Trophoblast cell (in vitro differentiated cells and primary cell): ENCODE measurements at regions not wholly inside any gene's neighbourhood (a gene's known extent, or its start where the extent isn't known, plus 50 kb on each side); places are given as distances from the start of the nearest gene placed in this dataset.

ENCODE experiments used
- DNase-seq, 2 donors: peaks; one replicate each; pipeline ENCODE4 v3.0.0-alpha.2; 2016
- H2AFZ ChIP-seq: 2 replicates; pipeline ENCODE4 v1.6.1; 2013; ENCODE audit warnings: low read length, moderate library complexity, mild to moderate bottlenecking; ENCODE audit not compliant: insufficient read depth, poor library complexity
- H2AK5ac ChIP-seq: 2 replicates; pipeline ENCODE4 v1.6.1; 2013; ENCODE audit warnings: mild to moderate bottlenecking, low read length
- H2BK120ac ChIP-seq: 2 replicates; pipeline ENCODE4 v1.6.1; 2013; ENCODE audit warnings: low read length, mild to moderate bottlenecking, moderate library complexity; ENCODE audit not compliant: insufficient read depth, poor library complexity
- H2BK12ac ChIP-seq: 2 replicates; pipeline ENCODE4 v1.6.1; 2013; ENCODE audit warnings: mild to moderate bottlenecking, low read length, moderate library complexity
- H2BK5ac ChIP-seq: 2 replicates; pipeline ENCODE4 v1.6.1; 2013; ENCODE audit warnings: low read length, low read depth, moderate library complexity, mild to moderate bottlenecking; ENCODE audit not compliant: poor library complexity
- H3K14ac ChIP-seq: 2 replicates; pipeline ENCODE4 v1.6.1; 2013; ENCODE audit warnings: mild to moderate bottlenecking, low read length
- H3K18ac ChIP-seq: 2 replicates; pipeline ENCODE4 v1.6.1; 2013; ENCODE audit warnings: mild to moderate bottlenecking, low read length
- H3K23ac ChIP-seq: 2 replicates; pipeline ENCODE4 v1.6.1; 2013; ENCODE audit warnings: low read length
- H3K27ac ChIP-seq: 2 replicates; pipeline ENCODE4 v1.5.1; 2013; ENCODE audit warnings: low read depth, mild to moderate bottlenecking, inconsistent platforms, low read length, moderate library complexity
- H3K27me3 ChIP-seq: 2 replicates; pipeline ENCODE4 v1.6.1; 2013; ENCODE audit warnings: inconsistent platforms, mild to moderate bottlenecking, low read length, moderate library complexity; ENCODE audit not compliant: insufficient read depth
- H3K36me3 ChIP-seq, 2 experiments: 1 replicate in 1 of 2; 2 replicates in 1 of 2; pipeline ENCODE4 v1.6.1; 2013; ENCODE audit warnings: low read length in 2 of 2, mild to moderate bottlenecking in 2 of 2, moderate library complexity in 1 of 2; ENCODE audit not compliant: insufficient read depth in 2 of 2, control insufficient read depth in 1 of 2
- H3K4ac ChIP-seq: 2 replicates; pipeline ENCODE4 v1.6.1; 2013; ENCODE audit warnings: low read depth, mild to moderate bottlenecking, low read length, moderate library complexity
- H3K4me1 ChIP-seq, 2 experiments: 1 replicate in 1 of 2; 2 replicates in 1 of 2; pipeline ENCODE4 v1.6.1; 2013; ENCODE audit warnings: low read length in 2 of 2, mild to moderate bottlenecking in 2 of 2, moderate library complexity in 1 of 2; ENCODE audit not compliant: insufficient read depth in 2 of 2, control insufficient read depth in 1 of 2
- H3K4me2 ChIP-seq: 2 replicates; pipeline ENCODE4 v1.6.1; 2013; ENCODE audit warnings: inconsistent platforms, mild to moderate bottlenecking, low read length, moderate library complexity
- H3K4me3 ChIP-seq: 2 replicates; pipeline ENCODE4 v1.5.1; 2013; ENCODE audit warnings: mild to moderate bottlenecking, low read depth, low read length, inconsistent platforms
- H3K79me1 ChIP-seq: one replicate; pipeline ENCODE4 v1.6.1; 2013; ENCODE audit warnings: low read length
- H3K79me2 ChIP-seq: 2 replicates; pipeline ENCODE4 v1.6.1; 2013; ENCODE audit warnings: low read length, mild to moderate bottlenecking; ENCODE audit not compliant: control insufficient read depth, insufficient read depth, poor library complexity
- H3K9ac ChIP-seq: 2 replicates; pipeline ENCODE4 v1.6.1; 2013; ENCODE audit warnings: mild to moderate bottlenecking, low read length
- H3K9me3 ChIP-seq: 2 replicates; pipeline ENCODE4 v1.6.1; 2013; ENCODE audit warnings: low read depth, mild to moderate bottlenecking, control low read depth, inconsistent platforms, low read length; ENCODE audit not compliant: insufficient read depth
- H4K12ac ChIP-seq: 2 replicates; pipeline ENCODE4 v1.6.1; 2013; ENCODE audit warnings: low read depth, mild to moderate bottlenecking, low read length, moderate library complexity
- H4K8ac ChIP-seq: 2 replicates; pipeline ENCODE4 v1.6.1; 2013; ENCODE audit warnings: low read depth, mild to moderate bottlenecking, low read length, moderate library complexity
- H4K91ac ChIP-seq: one replicate; pipeline ENCODE4 v1.6.1; 2013; ENCODE audit warnings: low read depth, mild to moderate bottlenecking, low read length, moderate library complexity
- WGBS: extraction: QIAGEN DNeasy Blood & Tissue Kit; methylation state at CpG from one replicate; pipeline ENCODE4 v1.1.7; 2013; ENCODE audit warnings: missing lambda C conversion rate; ENCODE audit not compliant: insufficient read length, insufficient coverage; ENCODE audit errors: extremely low coverage; 5-methylcytosine and 5-hydroxymethylcytosine counted together

DNA sequence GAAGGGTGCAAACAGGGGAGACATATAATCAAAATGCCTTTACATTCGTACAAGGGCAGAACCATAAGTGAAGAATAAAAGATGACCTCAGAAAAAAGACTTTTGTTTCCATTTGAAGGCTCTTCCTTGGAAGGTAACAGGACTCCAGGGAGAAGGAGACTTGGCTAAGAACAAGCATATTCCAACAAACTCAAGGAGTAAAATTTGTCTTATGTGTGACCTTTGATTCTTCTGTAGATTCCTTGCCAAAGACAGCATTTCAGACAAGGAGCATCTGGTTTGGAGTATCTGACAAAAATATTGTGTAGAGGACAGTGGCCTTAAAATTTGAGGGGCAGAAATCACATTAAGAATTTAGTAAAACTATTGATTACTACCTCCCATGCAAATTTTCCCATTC, 991.9 kb downstream of the FLRT2 start:
- H2AFZ ChIP-seq, result no peak overlapping the region
- no peak overlapping the region for H2AK5ac ChIP-seq
- no peak overlapping the region for H2BK12ac ChIP-seq
- DNase-seq, result no peak
- no peak overlapping the region for H3K4ac ChIP-seq
- H2BK5ac ChIP-seq, result no peak overlapping the region
- no peak overlapping the region for H3K27ac ChIP-seq
- H3K14ac ChIP-seq, result no peak overlapping the region
- no CpG with 5 or more reads among the region's 1 CpG for WGBS
- no peak overlapping the region for H4K8ac ChIP-seq
- H4K91ac ChIP-seq, result no peak overlapping the region
- H3K18ac ChIP-seq, result no peak overlapping the region
- H3K36me3 ChIP-seq, result no peaks in the 10 kb centered on the region
- H3K27me3 ChIP-seq, result no peaks in the 10 kb centered on the region
- no peak overlapping the region for H4K12ac ChIP-seq
- no peak overlapping the region for H3K4me3 ChIP-seq
- H3K9ac ChIP-seq, result no peak overlapping the region
- no peak overlapping the region for H3K4me2 ChIP-seq
- H3K4me1 ChIP-seq, result no peaks in the 10 kb centered on the region
- H3K79me1 ChIP-seq, result no peaks in the 10 kb centered on the region
- no peak overlapping the region for H3K23ac ChIP-seq
- no peaks in the 10 kb centered on the region for H3K9me3 ChIP-seq
- H3K79me2 ChIP-seq, result no peaks in the 10 kb centered on the region
- H2BK120ac ChIP-seq, result no peak overlapping the region

DNA sequence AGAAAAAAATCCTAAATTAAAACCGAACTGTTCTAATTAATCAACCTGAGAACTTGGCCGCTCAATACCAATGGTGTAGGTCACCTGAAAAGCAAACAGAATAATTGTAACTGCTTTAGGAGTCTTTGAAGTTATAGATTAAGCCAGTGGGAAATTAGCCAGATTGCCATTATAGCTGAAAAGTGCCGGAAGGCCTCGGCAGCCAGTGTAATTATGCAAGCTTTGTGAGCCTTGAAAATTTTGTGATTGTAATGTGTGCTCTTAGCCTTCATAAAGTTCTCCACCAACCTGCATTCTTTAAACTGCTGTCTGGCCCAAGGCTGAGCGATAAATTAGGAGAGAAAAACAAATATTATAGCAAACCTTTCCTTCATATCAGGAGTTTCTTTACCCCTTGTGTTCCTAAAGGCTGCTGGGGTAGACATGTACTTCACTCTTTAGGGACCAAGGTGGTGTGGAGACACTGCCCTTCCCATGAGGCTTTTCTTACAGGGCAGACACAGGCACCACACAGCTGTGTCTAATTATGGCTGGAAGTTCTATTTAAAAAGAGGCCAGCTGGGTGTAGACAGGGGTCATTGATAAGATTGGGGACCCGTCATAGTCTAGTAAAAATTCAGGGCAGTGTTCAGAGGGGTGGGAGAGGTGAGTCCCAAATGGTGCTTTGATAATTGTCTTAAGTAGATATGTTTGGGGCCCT, 991.2 kb downstream of the FLRT2 start:
- Histone ChIP-seq H3K4me2 (no peak overlapping the region), H3K4ac (no peak overlapping the region), H3K79me1 (no peaks in the 10 kb centered on the region), H2BK12ac (no peak overlapping the region), H4K12ac (no peak overlapping the region), H3K14ac (no peak overlapping the region), H3K9ac (no peak overlapping the region), H3K36me3 (no peaks in the 10 kb centered on the region), H3K4me3 (no peak overlapping the region), H2BK5ac (no peak overlapping the region), H4K91ac (no peak overlapping the region), H2AFZ (no peak overlapping the region), H3K79me2 (no peaks in the 10 kb centered on the region), H3K9me3 (no peaks in the 10 kb centered on the region), H2AK5ac (no peak overlapping the region), H3K27me3 (no peaks in the 10 kb centered on the region), H2BK120ac (no peak overlapping the region), H3K23ac (no peak overlapping the region), H3K4me1 (no peaks in the 10 kb centered on the region), H3K18ac (no peak overlapping the region), H3K27ac (no peak overlapping the region), H4K8ac (no peak overlapping the region)
- WGBS, result no CpG with 5 or more reads among the region's 6 CpGs
- DNase-seq, result no peak

DNA sequence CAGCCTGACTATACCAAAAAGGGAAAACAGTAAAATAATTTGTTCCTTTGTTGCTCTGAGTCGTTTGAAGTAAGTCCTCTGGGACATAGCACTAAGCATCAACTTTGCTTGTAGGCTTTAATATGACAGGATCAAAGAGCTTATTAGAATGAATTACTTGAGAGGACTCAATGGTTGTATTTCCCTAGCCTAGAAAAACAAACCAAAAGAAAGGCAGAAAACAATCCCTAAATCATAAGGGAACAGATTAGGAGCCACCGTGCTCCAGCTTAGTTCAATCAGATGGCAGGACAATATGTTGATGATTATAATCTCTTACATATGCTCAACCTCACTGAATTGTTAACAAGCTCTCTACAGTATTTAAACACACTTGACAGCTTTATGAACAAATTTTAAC, 988.4 kb downstream of the FLRT2 start:
- no peak overlapping the region for H2BK12ac ChIP-seq
- H3K4me3 ChIP-seq, result no peak overlapping the region
- H3K9ac ChIP-seq, result no peak overlapping the region
- no peak overlapping the region for H4K91ac ChIP-seq
- H3K79me2 ChIP-seq, result no peaks in the 10 kb centered on the region
- no peaks in the 10 kb centered on the region for H3K9me3 ChIP-seq
- H3K4ac ChIP-seq, result no peak overlapping the region
- H4K12ac ChIP-seq, result no peak overlapping the region
- H3K27ac ChIP-seq, result no peak overlapping the region
- H3K4me2 ChIP-seq, result no peak overlapping the region
- DNase-seq, result no peak
- H3K4me1 ChIP-seq, result no peaks in the 10 kb centered on the region
- no peaks in the 10 kb centered on the region for H3K79me1 ChIP-seq
- H4K8ac ChIP-seq, result no peak overlapping the region
- H3K36me3 ChIP-seq, result no peaks in the 10 kb centered on the region
- no peak overlapping the region for H2BK5ac ChIP-seq
- no CpG with 5 or more reads among the region's 2 CpGs for WGBS
- no peak overlapping the region for H2AK5ac ChIP-seq
- H3K18ac ChIP-seq, result no peak overlapping the region
- H3K14ac ChIP-seq, result no peak overlapping the region
- H2BK120ac ChIP-seq, result no peak overlapping the region
- no peak overlapping the region for H3K23ac ChIP-seq
- no peak overlapping the region for H2AFZ ChIP-seq
- H3K27me3 ChIP-seq, result no peaks in the 10 kb centered on the region

GRCh38 chr14:86515195-86515594, 985.3 kb downstream of the FLRT2 start:
- H3K36me3 ChIP-seq, result no peaks in the 10 kb centered on the region
- H4K8ac ChIP-seq, result no peak overlapping the region
- H3K27me3 ChIP-seq, result no peaks in the 10 kb centered on the region
- H3K23ac ChIP-seq, result no peak overlapping the region
- no peak overlapping the region for H3K9ac ChIP-seq
- H3K4me1 ChIP-seq, result no peaks in the 10 kb centered on the region
- no peaks in the 10 kb centered on the region for H3K9me3 ChIP-seq
- WGBS, result no CpG with 5 or more reads among the region's 2 CpGs
- H2AFZ ChIP-seq, result no peak overlapping the region
- H3K27ac ChIP-seq, result no peak overlapping the region
- no peak overlapping the region for H3K4me3 ChIP-seq
- no peak overlapping the region for H2BK12ac ChIP-seq
- H3K4ac ChIP-seq, result no peak overlapping the region
- no peak overlapping the region for H3K4me2 ChIP-seq
- H3K79me2 ChIP-seq, result no peaks in the 10 kb centered on the region
- no peak overlapping the region for H2BK120ac ChIP-seq
- no peak overlapping the region for H3K18ac ChIP-seq
- no peaks in the 10 kb centered on the region for H3K79me1 ChIP-seq
- H2BK5ac ChIP-seq, result no peak overlapping the region
- no peak overlapping the region for H2AK5ac ChIP-seq
- no peak overlapping the region for H4K91ac ChIP-seq
- no peak overlapping the region for H4K12ac ChIP-seq
- DNase-seq, result no peak
- H3K14ac ChIP-seq, result no peak overlapping the region
